Keratinocyte (primary cell): ENCODE measurements at regions not wholly inside any gene's neighbourhood (a gene's known extent, or its start where the extent isn't known, plus 50 kb on each side); places are given as distances from the start of the nearest gene placed in this dataset.

Experiments
- DNase-seq: peaks from one replicate; pipeline ENCODE4 v3.0.0-alpha.2; 2011; ENCODE audit warnings: low read depth, missing footprints, low spot score
- FAIRE-seq: peaks from 2 replicates; lab custom pipeline; 2011; peaks lifted over from hg19 to GRCh38; lab: Jason Lieb, UNC
- H2AFZ ChIP-seq: 2 replicates; pipeline ENCODE4 v1.6.0; 2012; ENCODE audit warnings: low read length, control low read depth, inconsistent platforms; ENCODE audit not compliant: control insufficient read depth
- H3K27ac ChIP-seq: 2 replicates; pipeline ENCODE4 v1.5.1; 2011; ENCODE audit warnings: low read length; ENCODE audit not compliant: control insufficient read depth, insufficient read depth
- H3K27me3 ChIP-seq: 3 replicates; pipeline ENCODE4 v1.6.0; 2011; ENCODE audit warnings: low read length; ENCODE audit not compliant: control insufficient read depth, insufficient read depth; ENCODE audit errors: extremely low read depth
- H3K36me3 ChIP-seq, 2 experiments: 2 replicates in 1 of 2; 3 replicates in 1 of 2; pipeline ENCODE4 v1.5.1; 2011; ENCODE audit warnings: low read length in 2 of 2, mild to moderate bottlenecking in 1 of 2; ENCODE audit not compliant: control insufficient read depth in 2 of 2, insufficient read depth in 2 of 2; ENCODE audit errors: extremely low read depth in 1 of 2
- H3K4me1 ChIP-seq: 3 replicates; pipeline ENCODE4 v1.5.1; 2011; ENCODE audit warnings: low read length; ENCODE audit not compliant: control insufficient read depth, insufficient read depth; ENCODE audit errors: extremely low read depth
- H3K4me2 ChIP-seq: 3 replicates; pipeline ENCODE4 v1.6.0; 2011; ENCODE audit warnings: low read depth, low read length; ENCODE audit not compliant: control insufficient read depth, insufficient read depth; ENCODE audit errors: extremely low read depth
- H3K4me3 ChIP-seq, 3 experiments: fragments of 200-600 bp in 1 of 3; sonication (generic) in 1 of 3; 2 replicates in 2 of 3; 3 replicates in 1 of 3; pipeline ENCODE4 v1.5.1; 2011 to 2016; ENCODE audit warnings: low read length in 3 of 3, mild to moderate bottlenecking in 3 of 3, control low read depth in 2 of 3, inconsistent platforms in 1 of 3, low read depth in 1 of 3, mixed read lengths in 1 of 3, mixed run types in 1 of 3, moderate library complexity in 1 of 3; ENCODE audit not compliant: control insufficient read depth in 2 of 3, insufficient read depth in 2 of 3; ENCODE audit errors: extremely low read depth in 1 of 3
- H3K79me2 ChIP-seq: 2 replicates; pipeline ENCODE4 v1.6.0; 2012; ENCODE audit warnings: low read length; ENCODE audit not compliant: control insufficient read depth, insufficient read depth
- H3K9ac ChIP-seq: 3 replicates; pipeline ENCODE4 v1.6.0; 2011; ENCODE audit warnings: low read length; ENCODE audit not compliant: control insufficient read depth, insufficient read depth; ENCODE audit errors: extremely low read depth
- H3K9me1 ChIP-seq: 3 replicates; pipeline ENCODE4 v1.6.0; 2011; ENCODE audit warnings: low read length; ENCODE audit not compliant: control insufficient read depth, insufficient read depth; ENCODE audit errors: extremely low read depth
- H3K9me3 ChIP-seq: 2 replicates; pipeline ENCODE4 v1.5.1; 2012; ENCODE audit warnings: low read depth, low read length; ENCODE audit not compliant: control insufficient read depth
- H4K20me1 ChIP-seq: 3 replicates; pipeline ENCODE4 v1.6.0; 2011; ENCODE audit warnings: low read length; ENCODE audit not compliant: control insufficient read depth, insufficient read depth; ENCODE audit errors: extremely low read depth
- CTCF ChIP-seq, 3 experiments: IDR thresholded peaks in 1 of 3; conservative IDR thresholded peaks in 1 of 3; optimal IDR thresholded peaks in 1 of 3; 2 replicates in 2 of 3; 3 replicates in 1 of 3; pipeline versions ENCODE3 to v1.5.1; 2011; ENCODE audit warnings: low read length in 3 of 3, mild to moderate bottlenecking in 3 of 3, moderate library complexity in 2 of 3, control low read depth in 1 of 3, inconsistent platforms in 1 of 3; ENCODE audit not compliant: insufficient read depth in 2 of 3; ENCODE audit errors: extremely low read depth in 1 of 3
- EZH2 ChIP-seq: IDR thresholded peaks from one replicate; pipeline ENCODE4 v1.6.1; 2012; ENCODE audit warnings: inconsistent platforms, mild to moderate bottlenecking, low read length, moderate library complexity
- dilution Hi-C: fragments of 300-500 bp; cut with MboI; formaldehyde crosslinking; loops from one replicate; pipeline ENCODE4 v1.7.0; 2020; ENCODE audit warnings: low sequenced_read_pairs; ENCODE audit not compliant: extremely low pct_ligation_motif_present

- Histone ChIP-seq H3K4me2 (no peak overlapping the region), H3K4me3 (no peak overlapping the region), H3K27me3 (no peaks in the 10 kb centered on the region), H3K4me1 (peaks cover 8% of the 10 kb centered on the region), H3K79me2 (peaks cover 21% of the 10 kb centered on the region), H3K27ac (no peak overlapping the region), H3K9ac (no peak overlapping the region), H4K20me1 (peaks cover 17% of the 10 kb centered on the region), H3K36me3 (peaks cover 12 to 35% of the 10 kb centered on the region in 2 experiments), H3K9me1 (no peaks in the 10 kb centered on the region), H2AFZ (no peak overlapping the region), H3K9me3 (no peaks in the 10 kb centered on the region)
- DNase-seq = no peak
- TF ChIP-seq EZH2 (no peak), CTCF (optimal IDR thresholded peaks at IDR 0.05 in 1 of 3, IDR thresholded peaks at IDR 0.05 in 1 of 3, conservative IDR thresholded peaks at IDR 0.05 in 1 of 3; ENCODE audit: extremely low read depth in 1 of 3, insufficient read depth in 2 of 3, low read length in 3 of 3) (no peak)
- dilution Hi-C loops = no loop called here
- FAIRE-seq = no peak
Measured at GRCh38 chr12:124484526-124484953, 82.9 kb downstream of the NCOR2 start.

- Histone ChIP-seq H4K20me1 (peaks cover 18% of the 10 kb centered on the region), H3K4me1 (peaks cover 8% of the 10 kb centered on the region), H3K4me3 (no peak overlapping the region), H3K27ac (no peak overlapping the region), H3K79me2 (peaks cover 22% of the 10 kb centered on the region), H3K9me1 (no peaks in the 10 kb centered on the region), H3K36me3 (peaks cover 12 to 36% of the 10 kb centered on the region in 2 experiments), H3K4me2 (no peak overlapping the region), H3K9ac (no peak overlapping the region), H2AFZ (no peak overlapping the region), H3K9me3 (no peaks in the 10 kb centered on the region), H3K27me3 (no peaks in the 10 kb centered on the region)
- dilution Hi-C loops = no loop called here
- TF ChIP-seq EZH2 (no peak), CTCF (optimal IDR thresholded peaks at IDR 0.05 in 1 of 3, IDR thresholded peaks at IDR 0.05 in 1 of 3, conservative IDR thresholded peaks at IDR 0.05 in 1 of 3; ENCODE audit: extremely low read depth in 1 of 3, insufficient read depth in 2 of 3, low read length in 3 of 3) (no peak)
- FAIRE-seq (no peak), DNase-seq (no peak)
Measured at GRCh38 chr12:124484067-124484466, 83.3 kb downstream of the NCOR2 start.
